ENCODE measurements at regions not wholly inside any gene's neighbourhood (a gene's known extent, or its start where the extent isn't known, plus 50 kb on each side); places are given as distances from the start of the nearest gene placed in this dataset.
A peak's percentile ranks its signal among the peaks of the same experiment; 100 is the strongest.

DNA sequence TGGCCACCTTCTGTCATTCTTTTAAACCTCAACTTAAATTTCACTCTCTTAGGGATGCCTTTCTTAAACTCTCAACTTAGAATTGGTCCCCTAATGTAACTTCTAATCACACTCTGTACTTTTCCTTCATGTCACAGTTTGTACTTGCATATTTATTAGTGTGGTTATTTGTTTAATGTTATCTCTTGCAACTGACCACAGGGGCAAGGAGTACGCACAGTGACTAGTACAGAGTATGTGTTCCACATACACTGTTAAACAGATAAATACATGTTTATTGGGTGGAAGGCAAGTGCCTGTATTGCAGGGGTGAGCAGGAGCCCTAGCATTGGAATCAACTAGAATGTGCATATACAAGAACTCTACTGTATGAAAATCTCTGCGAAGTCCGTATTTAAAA, 554.0 kb downstream of the INSC start:
- Histone ChIP-seq H3K9me3 (no peaks in the 10 kb centered on the region), H3K4me3 (no peak overlapping the region), H3K4me1 (peaks cover 0 to 27% (median 12%) of the 10 kb centered on the region in 4 donors), H3K27ac (no peak overlapping the region), H3K36me3 (no peaks in the 10 kb centered on the region), H3K27me3 (no peaks in the 10 kb centered on the region)
- ATAC-seq (no peak), DNase-seq (no peak)
- TF ChIP-seq POLR2A (IDR thresholded peaks at IDR 0.05), result no peak
- TF ChIP-seq, protein P1, sequence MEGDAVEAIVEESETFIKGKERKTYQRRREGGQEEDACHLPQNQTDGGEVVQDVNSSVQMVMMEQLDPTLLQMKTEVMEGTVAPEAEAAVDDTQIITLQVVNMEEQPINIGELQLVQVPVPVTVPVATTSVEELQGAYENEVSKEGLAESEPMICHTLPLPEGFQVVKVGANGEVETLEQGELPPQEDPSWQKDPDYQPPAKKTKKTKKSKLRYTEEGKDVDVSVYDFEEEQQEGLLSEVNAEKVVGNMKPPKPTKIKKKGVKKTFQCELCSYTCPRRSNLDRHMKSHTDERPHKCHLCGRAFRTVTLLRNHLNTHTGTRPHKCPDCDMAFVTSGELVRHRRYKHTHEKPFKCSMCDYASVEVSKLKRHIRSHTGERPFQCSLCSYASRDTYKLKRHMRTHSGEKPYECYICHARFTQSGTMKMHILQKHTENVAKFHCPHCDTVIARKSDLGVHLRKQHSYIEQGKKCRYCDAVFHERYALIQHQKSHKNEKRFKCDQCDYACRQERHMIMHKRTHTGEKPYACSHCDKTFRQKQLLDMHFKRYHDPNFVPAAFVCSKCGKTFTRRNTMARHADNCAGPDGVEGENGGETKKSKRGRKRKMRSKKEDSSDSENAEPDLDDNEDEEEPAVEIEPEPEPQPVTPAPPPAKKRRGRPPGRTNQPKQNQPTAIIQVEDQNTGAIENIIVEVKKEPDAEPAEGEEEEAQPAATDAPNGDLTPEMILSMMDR (IDR thresholded peaks at IDR 0.05), result no peak
- WGBS (ENCODE audit: insufficient coverage, low coverage, low lambda C conversion rate, missing lambda C conversion rate), result 88% methylated on average over 3 of the region's 3 CpGs
- intact Hi-C loops (cut with DNase I), result no loop called here

GRCh38 chr11:15670520-15671070, 555.9 kb downstream of the INSC start:
- ATAC-seq, result no peak
- Histone ChIP-seq H3K27me3 (no peaks in the 10 kb centered on the region), H3K27ac (no peak overlapping the region), H3K9me3 (no peaks in the 10 kb centered on the region), H3K4me1 (peaks cover 0 to 16% (median 6%) of the 10 kb centered on the region in 4 donors), H3K4me3 (no peak overlapping the region), H3K36me3 (no peaks in the 10 kb centered on the region)
- 63% methylated on average over 9 of the region's 12 CpGs for WGBS (ENCODE audit: insufficient coverage, low coverage, low lambda C conversion rate, missing lambda C conversion rate)
- TF ChIP-seq POLR2A (IDR thresholded peaks at IDR 0.05), result no peak
- TF ChIP-seq, protein P1 (IDR thresholded peaks at IDR 0.05), result no peak
- intact Hi-C loops (cut with DNase I), result no loop called here
- DNase-seq, result no peak

DNA sequence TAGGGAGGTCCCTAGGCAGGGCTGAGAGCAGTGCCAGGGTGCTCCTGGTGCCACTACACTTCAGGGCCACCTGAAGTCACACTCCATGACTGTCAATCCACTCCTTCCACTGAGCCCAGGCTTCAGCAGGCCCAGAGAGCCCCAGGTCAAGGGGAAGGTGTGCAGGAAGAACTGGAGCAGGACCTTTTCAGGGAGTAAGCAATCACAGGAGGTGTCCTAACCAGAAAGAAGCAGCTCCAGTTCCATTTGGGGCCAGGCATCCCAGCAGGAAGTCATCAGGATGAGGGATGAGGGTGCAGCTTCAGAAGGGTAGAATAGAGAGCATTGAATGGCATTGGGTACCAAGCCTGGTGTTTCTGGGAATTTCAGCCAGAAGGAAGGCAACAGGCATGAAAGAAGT, 556.5 kb downstream of the INSC start:
- peaks cover 0 to 17% (median 6%) of the 10 kb centered on the region in 4 donors for H3K4me1 ChIP-seq
- no peaks in the 10 kb centered on the region for H3K27me3 ChIP-seq
- H3K9me3 ChIP-seq, result no peaks in the 10 kb centered on the region
- DNase-seq, result no peak
- no peak for TF ChIP-seq POLR2A (IDR thresholded peaks at IDR 0.05)
- TF ChIP-seq, protein P1 (IDR thresholded peaks at IDR 0.05), result no peak
- no peak for ATAC-seq
- H3K36me3 ChIP-seq, result no peaks in the 10 kb centered on the region
- intact Hi-C loops (cut with DNase I), result no loop called here
- H3K4me3 ChIP-seq, result no peak overlapping the region
- no peak overlapping the region for H3K27ac ChIP-seq

GRCh38 chr11:15672825-15673224, 558.1 kb downstream of the INSC start:
- ATAC-seq (no peak), DNase-seq (no peak)
- WGBS (ENCODE audit: insufficient coverage, low coverage, low lambda C conversion rate, missing lambda C conversion rate), result 76% methylated on average over 3 of the region's 3 CpGs
- intact Hi-C loops (cut with DNase I), result no loop called here
- Histone ChIP-seq H3K27ac (no peak overlapping the region), H3K36me3 (no peaks in the 10 kb centered on the region), H3K27me3 (no peaks in the 10 kb centered on the region), H3K4me1 (peaks cover 0 to 22% (median 6%) of the 10 kb centered on the region in 4 donors), H3K4me3 (no peak overlapping the region), H3K9me3 (no peaks in the 10 kb centered on the region)
- TF ChIP-seq POLR2A (IDR thresholded peaks at IDR 0.05), result no peak
- TF ChIP-seq, protein P1 (IDR thresholded peaks at IDR 0.05), result no peak

DNA sequence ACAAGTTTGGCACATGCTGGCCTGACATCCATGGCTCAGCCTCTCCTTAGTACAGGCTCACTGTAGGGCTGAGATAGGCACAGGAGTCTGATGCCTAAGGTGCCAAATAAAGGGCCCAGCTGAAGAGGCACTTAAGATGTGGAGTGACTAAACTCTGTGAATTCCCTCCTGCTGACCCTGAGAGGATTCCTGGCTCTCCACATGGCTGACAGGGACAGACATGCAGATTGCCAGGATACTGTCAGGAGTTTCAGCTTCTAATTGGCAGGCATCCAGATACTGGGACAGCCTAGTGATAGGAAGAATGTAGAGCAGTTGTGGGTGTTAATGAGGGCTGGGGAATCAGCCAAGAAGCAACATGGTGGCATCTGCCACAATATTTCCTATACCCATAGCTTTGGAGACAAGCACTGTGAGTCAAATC, 558.7 kb downstream of the INSC start:
- H3K27ac ChIP-seq, result no peak overlapping the region
- no peaks in the 10 kb centered on the region for H3K9me3 ChIP-seq
- no peaks in the 10 kb centered on the region for H3K36me3 ChIP-seq
- intact Hi-C loops (cut with DNase I), result no loop called here
- peak; percentile 22 to 48 (median 35) for ATAC-seq
- DNase-seq, result no peak
- no peaks in the 10 kb centered on the region for H3K27me3 ChIP-seq
- TF ChIP-seq POLR2A (IDR thresholded peaks at IDR 0.05), result no peak
- TF ChIP-seq, protein P1 (IDR thresholded peaks at IDR 0.05), result no peak
- peaks cover 0 to 22% (median 6%) of the 10 kb centered on the region in 4 donors for H3K4me1 ChIP-seq
- H3K4me3 ChIP-seq, result no peak overlapping the region

Data from right lobe of liver (tissue), 6 donors.